ENCODE measurements at regions not wholly inside any gene's neighbourhood (a gene's known extent, or its start where the extent isn't known, plus 50 kb on each side); places are given as distances from the start of the nearest gene placed in this dataset.

- H3K4me3 ChIP-seq (ENCODE audit: low read depth, low read length): no peak overlapping the region
- CTCF ChIA-PET: interaction anchor here (0.7 kb wide), 1 partner anchor 802 kb away, joined by 3 read pairs; no protein-coding TSS in a partner anchor
- no peaks in the 10 kb centered on the region for H3K9me3 ChIP-seq (ENCODE audit: control insufficient read depth, insufficient read depth, low read depth, low read length)
- H3K4me1 ChIP-seq (ENCODE audit: control insufficient read depth, insufficient read depth, low read length): no peaks in the 10 kb centered on the region
- no peak overlapping the region for H3K27ac ChIP-seq (ENCODE audit: extremely low read depth, low read depth, low read length)
- no peaks in the 10 kb centered on the region for H3K36me3 ChIP-seq (ENCODE audit: control insufficient read depth in 2 of 2, insufficient read depth in 1 of 2, low read length in 2 of 2)
- TF ChIP-seq ZNF184 (tag by site-specific recombination; IDR thresholded peaks at IDR 0.05) (no peak), ZSCAN23 (tag by site-specific recombination; IDR thresholded peaks at IDR 0.05) (no peak), ZNF16 (tag by site-specific recombination; IDR thresholded peaks at IDR 0.05; ENCODE audit: low read depth) (no peak), PRDM1 (tag by site-specific recombination; IDR thresholded peaks at IDR 0.05) (no peak), ZEB2 (tag by site-specific recombination; IDR thresholded peaks at IDR 0.05) (no peak), WT1 (tag by site-specific recombination; IDR thresholded peaks at IDR 0.05) (no peak), ZNF768 (tag by site-specific recombination; IDR thresholded peaks at IDR 0.05) (no peak), ZNF707 (tag by site-specific recombination; IDR thresholded peaks at IDR 0.05) (no peak), ZNF621 (tag by site-specific recombination; IDR thresholded peaks at IDR 0.05) (no peak), ZNF561 (tag by site-specific recombination; IDR thresholded peaks at IDR 0.05; ENCODE audit: borderline replicate concordance) (no peak), ZNF777 (tag by site-specific recombination; IDR thresholded peaks at IDR 0.05; ENCODE audit: borderline replicate concordance) (no peak), AEBP2 (tag by site-specific recombination; IDR thresholded peaks at IDR 0.05; ENCODE audit: borderline replicate concordance) (no peak), SP7 (tag by site-specific recombination; IDR thresholded peaks at IDR 0.05) (no peak), ZNF639 (tag by site-specific recombination; IDR thresholded peaks at IDR 0.05) (no peak), ZNF175 (tag by site-specific recombination; IDR thresholded peaks at IDR 0.05) (no peak), ZNF157 (tag by site-specific recombination; IDR thresholded peaks at IDR 0.05) (no peak), ZNF24 (tag by site-specific recombination; IDR thresholded peaks at IDR 0.05) (no peak), ZNF426 (tag by site-specific recombination; IDR thresholded peaks at IDR 0.05) (no peak)
- TF ChIP-seq, protein P1, sequence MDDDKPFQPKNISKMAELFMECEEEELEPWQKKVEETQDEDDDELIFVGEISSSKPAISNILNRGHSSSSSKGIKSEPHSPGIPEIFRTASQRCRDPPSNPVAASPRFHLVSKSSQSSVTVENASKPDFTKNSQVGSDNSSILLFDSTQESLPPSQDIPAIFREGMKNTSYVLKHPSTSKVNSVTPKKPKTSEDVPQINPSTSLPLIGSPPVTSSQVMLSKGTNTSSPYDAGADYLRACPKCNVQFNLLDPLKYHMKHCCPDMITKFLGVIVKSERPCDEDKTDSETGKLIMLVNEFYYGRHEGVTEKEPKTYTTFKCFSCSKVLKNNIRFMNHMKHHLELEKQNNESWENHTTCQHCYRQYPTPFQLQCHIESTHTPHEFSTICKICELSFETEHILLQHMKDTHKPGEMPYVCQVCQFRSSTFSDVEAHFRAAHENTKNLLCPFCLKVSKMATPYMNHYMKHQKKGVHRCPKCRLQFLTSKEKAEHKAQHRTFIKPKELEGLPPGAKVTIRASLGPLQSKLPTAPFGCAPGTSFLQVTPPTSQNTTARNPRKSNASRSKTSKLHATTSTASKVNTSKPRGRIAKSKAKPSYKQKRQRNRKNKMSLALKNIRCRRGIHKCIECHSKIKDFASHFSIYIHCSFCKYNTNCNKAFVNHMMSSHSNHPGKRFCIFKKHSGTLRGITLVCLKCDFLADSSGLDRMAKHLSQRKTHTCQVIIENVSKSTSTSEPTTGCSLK (tag by site-specific recombination; IDR thresholded peaks at IDR 0.05): no peak
- POLR2A ChIA-PET: no interaction called here
These were observed 171.9 kb upstream of the SPOCK3 start for GRCh38 chr4:167406181-167406580.

- no peak overlapping the region for H3K4me3 ChIP-seq (ENCODE audit: low read depth, low read length)
- CTCF ChIA-PET: no interaction called here
- H3K9me3 ChIP-seq (ENCODE audit: control insufficient read depth, insufficient read depth, low read depth, low read length): no peaks in the 10 kb centered on the region
- no peaks in the 10 kb centered on the region for H3K4me1 ChIP-seq (ENCODE audit: control insufficient read depth, insufficient read depth, low read length)
- no peak overlapping the region for H3K27ac ChIP-seq (ENCODE audit: extremely low read depth, low read depth, low read length)
- H3K36me3 ChIP-seq (ENCODE audit: control insufficient read depth in 2 of 2, insufficient read depth in 1 of 2, low read length in 2 of 2): no peaks in the 10 kb centered on the region
- POLR2A ChIA-PET: no interaction called here
- TF ChIP-seq ZNF354C (tag by site-specific recombination; IDR thresholded peaks at IDR 0.05; ENCODE audit: borderline replicate concordance, low read depth): no peak
- TF ChIP-seq ZNF292 (tag by site-specific recombination; IDR thresholded peaks at IDR 0.05; ENCODE audit: borderline replicate concordance, low read depth): no peak
- no peak for TF ChIP-seq ZBTB7A (tag by site-specific recombination; IDR thresholded peaks at IDR 0.05; ENCODE audit: low read depth)
- no peak for TF ChIP-seq ZNF501 (tag by site-specific recombination; IDR thresholded peaks at IDR 0.05)
- no peak for TF ChIP-seq ZBTB26 (tag by site-specific recombination; optimal IDR thresholded peaks at IDR 0.05)
- TF ChIP-seq ZSCAN30 (tag by site-specific recombination; IDR thresholded peaks at IDR 0.05): no peak
- no peak for TF ChIP-seq ZBTB1 (tag by site-specific recombination; IDR thresholded peaks at IDR 0.05)
- no peak for TF ChIP-seq HOXC10 (CRISPR knock-in tag; IDR thresholded peaks at IDR 0.05)
- no peak for TF ChIP-seq BCL11B (tag by site-specific recombination; IDR thresholded peaks at IDR 0.05; ENCODE audit: low read depth)
- TF ChIP-seq AEBP2 (tag by site-specific recombination; IDR thresholded peaks at IDR 0.05; ENCODE audit: borderline replicate concordance): no peak
These were observed 181.2 kb upstream of the SPOCK3 start for GRCh38 chr4:167415461-167415860.
